GM21515 (cell line): ENCODE measurements at regions not wholly inside any gene's neighbourhood (a gene's known extent, or its start where the extent isn't known, plus 50 kb on each side); places are given as distances from the start of the nearest gene placed in this dataset.
A peak's percentile ranks its signal among the peaks of the same experiment; 100 is the strongest.

ENCODE experiments used
- ATAC-seq: cut with Tn5 transposase; IDR thresholded peaks from one replicate; pipeline ENCODE4 v1.9.1; 2021; ENCODE audit not compliant: unreplicated experiment

- ATAC-seq = peak; percentile 67
Observed at GRCh38 chr21:32135401-32136363, 143.2 kb downstream of the MIS18A start.

DNA sequence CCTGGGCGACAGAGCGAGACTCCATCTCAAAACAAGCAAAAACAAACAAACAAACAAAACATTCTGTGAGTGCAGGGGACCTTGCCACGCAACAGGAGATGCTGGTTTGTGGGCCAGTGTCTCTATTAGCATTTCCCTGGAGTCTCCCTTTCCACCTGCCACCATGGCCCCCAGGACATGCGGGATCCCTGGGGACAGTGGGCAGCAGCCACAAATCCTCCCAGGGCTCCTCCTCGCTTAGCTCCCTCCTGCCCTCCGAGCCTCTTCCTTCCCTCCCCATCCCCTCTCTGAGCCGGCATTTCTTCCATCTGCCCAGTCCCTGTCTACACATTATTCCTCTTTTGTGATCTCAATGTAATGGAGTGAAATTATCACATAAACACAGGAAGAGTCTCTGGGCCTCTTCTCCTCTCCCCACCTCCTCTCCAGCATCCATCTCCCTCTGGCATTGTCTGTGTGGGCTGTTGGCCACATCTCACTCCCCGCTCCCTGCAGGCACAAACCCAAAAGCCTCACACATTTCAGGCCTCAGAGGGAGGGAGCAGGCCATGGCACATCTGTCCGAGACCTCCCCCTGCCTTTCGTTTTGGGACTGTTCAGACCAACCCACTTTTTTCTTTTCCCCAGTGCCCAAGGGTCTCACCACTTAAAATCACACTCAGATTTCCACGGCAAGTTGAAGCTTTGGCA lies 144.3 kb downstream of the MIS18A start:
- ATAC-seq = no peak

- no peak for ATAC-seq
Observed at GRCh38 chr21:32132881-32133280, 146.0 kb downstream of the MIS18A start.

GRCh38 chr21:32132409-32132808 lies 146.4 kb downstream of the MIS18A start:
- ATAC-seq = no peak

DNA sequence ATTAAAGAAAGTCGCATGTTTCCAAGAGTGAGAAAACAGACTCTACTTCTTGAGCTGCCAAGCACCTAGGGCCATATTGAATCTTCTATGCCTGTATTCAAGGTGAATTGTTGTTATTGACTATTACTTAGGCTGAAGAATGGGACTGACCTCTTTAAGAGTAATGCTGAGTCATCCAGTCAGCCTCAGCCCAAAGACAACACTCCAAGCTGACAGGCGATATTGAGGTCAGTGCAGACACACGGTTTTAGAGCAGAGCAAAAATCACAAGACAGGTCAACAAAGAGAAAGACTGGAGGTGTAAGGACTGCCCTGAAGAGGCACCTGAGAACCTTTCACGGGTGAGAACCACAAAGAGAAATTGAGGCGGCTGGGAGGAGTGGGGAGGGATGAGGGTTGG lies 146.9 kb downstream of the MIS18A start:
- no peak for ATAC-seq

DNA sequence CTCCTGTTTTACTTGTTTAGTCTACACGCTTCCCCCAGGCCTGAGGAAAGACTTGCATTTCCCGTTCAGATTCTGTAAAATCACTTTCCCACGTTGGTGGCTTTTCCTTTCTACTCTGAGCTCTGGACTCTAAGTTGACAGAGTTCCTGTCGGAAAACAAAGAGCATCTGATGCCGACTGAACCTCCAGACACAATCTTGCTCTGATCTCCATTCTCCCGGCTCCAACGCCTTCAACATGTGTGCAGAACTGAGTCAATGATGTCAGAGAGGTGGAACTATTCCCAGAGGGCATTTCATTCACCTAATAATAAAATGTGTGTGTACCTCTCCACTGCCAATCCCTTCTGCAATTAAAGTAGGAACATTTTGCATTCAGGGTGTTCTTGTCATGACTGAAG lies 147.7 kb downstream of the MIS18A start:
- ATAC-seq = no peak

DNA sequence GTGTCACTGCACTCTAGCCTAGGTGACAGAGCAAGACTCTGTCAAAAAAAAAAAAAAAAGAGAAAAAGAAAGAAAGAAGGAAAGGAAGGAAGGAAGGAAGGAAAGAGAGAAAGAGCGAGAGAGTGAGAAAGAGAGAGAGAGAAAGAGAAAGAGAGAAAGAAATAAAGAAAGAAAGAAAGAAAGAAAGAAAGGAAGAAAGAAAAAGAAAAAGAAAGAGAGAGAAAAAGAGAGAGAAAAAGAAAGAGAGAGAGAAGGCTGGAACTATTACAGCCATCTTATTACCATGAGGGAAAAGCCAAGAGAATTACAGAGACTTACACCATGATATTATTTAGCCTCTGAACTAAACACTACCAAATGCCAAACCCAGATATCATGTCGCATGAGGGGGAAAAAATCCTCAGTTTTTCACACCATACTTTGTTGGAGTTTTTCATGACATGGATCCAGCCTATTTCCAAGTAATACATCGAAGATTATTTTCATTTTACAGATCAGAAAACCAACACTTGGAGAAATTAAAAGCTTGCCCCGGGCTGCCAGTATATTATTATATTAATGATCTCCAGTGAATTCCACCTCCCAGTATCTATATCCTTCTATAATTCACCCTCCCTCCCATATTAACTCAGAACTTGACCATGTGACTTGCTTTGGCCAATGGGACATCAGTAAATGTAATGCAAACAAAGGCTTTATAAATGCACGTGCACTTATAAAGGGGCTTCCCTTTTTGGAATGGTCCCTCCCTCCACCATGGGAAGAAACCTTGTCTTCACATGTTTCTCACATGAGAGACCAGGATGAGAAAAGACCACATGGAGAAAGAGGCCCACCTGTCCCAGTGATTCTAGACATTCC lies 148.6 kb downstream of the MIS18A start:
- no peak for ATAC-seq

DNA sequence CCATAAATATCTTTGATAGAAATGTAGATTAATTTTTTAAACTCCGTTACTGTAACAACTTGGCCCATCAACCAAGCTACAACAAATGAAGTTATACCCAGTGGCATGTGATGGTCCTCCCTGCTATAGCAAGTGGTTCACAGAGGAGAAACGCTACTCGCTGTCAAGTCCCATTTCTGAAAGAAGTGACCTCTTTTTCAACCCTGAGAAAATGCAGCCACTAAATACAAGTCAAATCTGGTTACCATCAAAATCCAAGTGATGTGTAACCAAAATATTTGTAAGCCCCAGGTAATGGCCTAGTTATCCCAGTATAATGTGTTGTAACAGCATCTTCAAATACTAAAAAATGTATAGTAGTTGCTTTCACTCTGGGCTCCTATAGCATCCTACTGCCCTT lies 151.8 kb downstream of the MIS18A start:
- no peak for ATAC-seq

DNA sequence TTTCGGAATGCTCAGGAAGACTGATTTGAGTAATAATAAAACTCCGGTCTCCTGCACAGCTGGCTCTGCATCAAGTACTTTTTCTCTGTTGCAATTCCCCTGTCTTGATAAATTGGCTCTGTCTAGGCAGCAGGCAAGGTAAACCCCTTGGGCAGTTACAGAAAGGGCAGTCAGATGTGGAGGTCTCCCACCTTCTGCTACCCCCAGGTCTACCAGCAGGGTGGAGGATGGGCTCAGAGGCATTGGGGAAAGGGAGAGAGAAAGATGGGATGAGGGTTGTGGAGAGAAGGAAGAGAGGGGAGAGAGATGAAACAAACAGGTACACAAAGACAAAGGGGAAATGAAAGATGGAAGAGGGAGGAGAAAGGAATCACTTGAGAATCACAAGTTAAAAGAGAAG lies 156.8 kb downstream of the MIS18A start:
- no peak for ATAC-seq

DNA sequence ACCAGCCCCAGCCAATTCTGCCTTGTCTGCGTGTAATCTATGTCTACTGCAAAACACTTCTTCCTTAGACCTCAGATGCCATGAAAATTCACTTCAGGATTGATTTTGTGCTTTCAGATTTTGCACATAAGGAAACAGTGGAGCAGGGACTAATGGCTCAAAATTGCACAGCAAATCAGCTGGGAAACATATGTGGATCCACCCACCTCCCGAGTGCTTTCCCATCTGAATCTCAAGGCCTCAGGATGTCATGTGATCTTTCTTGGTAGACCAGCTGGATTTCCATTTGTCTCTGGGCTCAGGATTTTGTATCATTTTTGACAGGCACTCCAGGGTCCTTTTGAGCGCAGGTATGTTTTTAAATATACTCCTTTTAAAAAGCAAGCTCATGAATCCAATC lies 158.6 kb downstream of the MIS18A start:
- ATAC-seq = no peak

- no peak for ATAC-seq
Observed at GRCh38 chr21:32119811-32120210, 159.0 kb downstream of the MIS18A start.

DNA sequence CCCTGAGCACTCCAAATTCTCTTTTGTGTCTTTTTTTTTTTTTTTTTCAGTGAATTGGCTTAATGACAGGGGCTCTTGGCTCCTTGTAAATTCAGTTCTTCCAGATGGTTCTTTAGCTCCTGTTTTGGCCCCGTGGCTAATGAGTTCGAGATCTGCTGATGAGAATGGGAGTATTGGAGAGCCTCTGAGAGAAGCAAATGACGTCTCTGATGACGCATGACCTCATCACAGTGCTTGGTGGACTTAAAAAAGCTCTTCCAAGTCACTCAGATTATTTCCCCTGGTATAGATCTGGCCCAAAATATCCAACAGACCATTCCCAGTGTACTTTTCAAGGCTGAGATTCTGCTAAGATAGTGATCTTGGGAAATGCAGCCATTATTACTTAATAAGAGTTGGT lies 159.5 kb downstream of the MIS18A start:
- no peak for ATAC-seq

DNA sequence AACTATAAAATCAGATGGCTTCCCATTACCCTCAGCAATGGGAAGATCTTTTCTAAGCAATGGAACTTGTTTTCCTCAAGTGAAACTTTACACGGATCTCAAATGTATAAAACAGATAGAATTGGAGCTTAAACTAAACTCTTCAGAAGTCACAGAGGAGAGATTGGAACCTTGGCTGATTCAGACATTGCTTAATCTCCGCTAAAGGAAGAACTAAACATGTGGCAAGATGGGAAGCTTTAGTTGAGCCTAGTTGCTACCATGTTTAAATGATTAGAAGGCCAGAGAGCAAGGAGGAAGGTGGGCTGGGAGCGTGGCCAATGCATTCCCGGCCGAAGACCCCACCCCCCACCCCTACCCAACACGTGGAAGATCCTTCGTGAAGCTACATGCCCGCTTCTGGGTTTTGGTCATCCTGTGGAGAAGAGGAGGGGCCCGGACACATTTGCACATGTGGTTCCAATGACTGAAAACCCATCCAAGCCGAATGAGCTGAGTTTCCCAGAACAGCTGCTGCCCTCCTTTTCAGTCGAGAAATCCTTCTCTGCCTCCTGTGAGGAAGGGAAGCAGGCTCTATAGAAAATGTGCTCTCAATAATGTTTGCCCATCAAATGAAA lies 164.3 kb downstream of the MIS18A start:
- no peak for ATAC-seq

DNA sequence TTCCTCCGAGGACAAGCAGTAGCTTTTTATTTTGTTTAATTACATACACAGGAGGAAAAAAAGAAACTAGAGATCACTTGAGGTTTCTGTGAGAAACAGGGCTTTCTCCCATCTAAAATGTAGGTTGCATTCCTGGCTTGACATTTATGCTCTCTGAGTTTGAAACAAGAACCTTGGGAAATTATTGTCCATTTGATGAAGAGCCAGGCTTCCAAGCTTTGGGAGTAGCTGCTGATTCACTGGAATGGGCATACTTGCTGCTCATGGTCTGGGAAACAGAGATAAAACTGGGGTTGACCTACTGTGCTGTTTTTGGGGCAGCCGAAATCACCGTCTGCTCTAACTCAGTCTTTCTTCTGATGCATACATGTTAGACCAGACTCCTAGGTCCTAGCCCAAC lies 165.4 kb downstream of the MIS18A start:
- ATAC-seq = no peak

GRCh38 chr21:32112195-32112594 lies 166.7 kb downstream of the MIS18A start:
- no peak for ATAC-seq

- no peak for ATAC-seq
Observed at GRCh38 chr21:32108566-32108965, 170.3 kb downstream of the MIS18A start.

DNA sequence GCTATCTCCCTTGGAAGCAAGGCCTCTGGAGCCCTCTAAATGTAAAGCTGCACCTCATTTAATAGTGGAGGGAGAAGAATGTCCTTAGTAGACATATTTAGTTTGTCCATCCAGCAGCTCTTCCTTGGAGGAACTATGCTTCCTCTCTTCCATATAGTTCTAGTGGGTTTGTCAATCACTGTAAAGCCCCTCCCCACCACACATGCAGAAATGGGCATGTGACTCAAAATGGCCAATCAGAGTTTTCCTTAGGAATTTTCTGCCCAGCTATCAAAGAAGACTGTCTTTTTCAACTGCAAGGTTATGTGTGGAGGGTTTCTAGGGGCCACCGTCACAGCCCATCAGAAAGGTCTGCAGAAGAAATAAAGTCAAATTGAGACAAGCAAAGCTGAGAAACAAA lies 175.5 kb downstream of the MIS18A start:
- ATAC-seq = no peak

GRCh38 chr21:32102426-32102825 lies 176.4 kb downstream of the MIS18A start:
- ATAC-seq = no peak

GRCh38 chr21:32101277-32101676 lies 177.6 kb downstream of the MIS18A start:
- no peak for ATAC-seq

DNA sequence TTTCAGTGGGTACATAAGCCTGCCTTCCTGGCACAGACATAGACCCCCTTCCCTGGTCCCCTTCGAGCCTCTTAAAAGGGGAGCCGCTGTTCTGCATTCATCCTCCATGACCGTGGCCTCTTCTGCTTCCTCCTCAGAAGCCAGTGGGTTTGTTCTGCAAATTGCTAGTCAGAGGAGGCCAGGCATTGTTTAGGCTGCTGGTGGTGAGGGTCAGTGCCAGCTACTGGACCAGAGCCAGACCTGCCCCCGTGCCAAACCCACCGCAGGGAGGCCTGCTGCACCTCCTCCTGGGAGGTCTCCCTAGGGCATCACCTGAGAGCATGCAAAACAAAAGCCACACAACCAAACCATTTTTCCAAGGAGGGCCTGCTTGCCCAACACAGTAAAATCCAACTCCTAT lies 178.4 kb downstream of the MIS18A start:
- no peak for ATAC-seq
